Stimulated activated CD4-positive, alpha-beta T cell treated with anti-CD3 and anti-CD28 coated beads, Interleukin-1b, Interleukin-23, amount 100 ng/mL, for 24 hours (primary cell): ENCODE measurements at regions not wholly inside any gene's neighbourhood (a gene's known extent, or its start where the extent isn't known, plus 50 kb on each side); places are given as distances from the start of the nearest gene placed in this dataset.

ENCODE experiments used
- DNase-seq, 4 experiments: peaks; one replicate each; pipeline ENCODE4 v3.0.0-alpha.2; 2020; ENCODE audit warnings: low read depth in 4 of 4, low spot score in 1 of 4

DNA sequence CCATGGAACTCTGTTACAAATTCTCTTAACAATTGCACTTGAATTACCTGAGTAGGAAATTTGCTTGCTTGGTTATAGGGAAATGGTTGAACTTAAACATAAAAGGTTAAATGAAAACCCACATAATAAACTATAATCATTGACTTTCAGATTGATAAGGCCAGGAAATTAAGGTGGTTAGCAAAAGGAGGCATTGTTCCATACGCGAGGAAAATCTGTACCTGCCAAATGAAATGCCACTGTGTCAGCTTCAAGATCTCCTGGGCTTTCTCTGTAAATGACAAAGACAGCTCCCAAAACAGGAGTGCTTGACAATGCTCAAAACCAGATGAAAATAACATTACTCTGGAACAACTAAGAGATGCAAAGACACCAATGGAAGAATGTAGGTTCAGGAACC is 125.5 kb upstream of the KLF3 start:
- no peak for DNase-seq

DNA sequence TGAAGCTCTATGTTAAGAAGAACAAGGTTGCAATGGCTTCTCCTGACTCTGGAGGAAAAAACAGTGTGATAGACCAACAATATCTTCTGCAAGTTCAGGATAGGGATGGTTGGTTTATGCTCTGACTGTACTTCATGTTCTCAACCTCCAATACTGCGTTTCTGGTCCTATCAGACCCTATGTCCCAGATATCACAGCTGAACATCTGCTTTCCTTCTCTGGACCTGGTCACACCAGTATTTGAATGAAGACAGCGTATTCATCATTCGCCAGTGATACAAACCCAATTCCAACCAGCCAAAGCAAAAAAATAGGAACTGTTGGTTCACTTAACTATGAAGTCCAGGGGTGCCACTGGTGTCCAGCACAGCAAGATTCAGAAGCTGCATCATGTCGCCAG is 124.5 kb upstream of the KLF3 start:
- DNase-seq = no peak

DNA sequence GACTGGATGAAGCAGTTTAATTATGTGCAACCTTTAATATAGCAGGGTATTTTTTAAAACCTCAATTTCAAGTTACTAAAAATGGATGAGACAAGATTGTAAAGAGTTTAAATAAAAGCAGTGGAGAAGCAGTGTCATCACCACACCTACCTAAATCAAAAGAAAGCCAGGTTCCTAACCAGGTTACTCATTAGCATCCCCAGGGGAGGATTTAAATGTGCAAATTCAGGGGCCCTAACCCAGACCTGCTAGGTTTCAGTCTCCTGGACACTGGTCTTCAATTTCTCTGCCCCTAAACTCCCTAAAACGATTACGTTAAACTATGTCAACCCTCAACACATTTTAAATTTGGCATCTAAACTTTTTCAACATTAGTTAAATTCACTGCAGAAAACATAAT is 116.9 kb upstream of the KLF3 start:
- DNase-seq = no peak

DNA sequence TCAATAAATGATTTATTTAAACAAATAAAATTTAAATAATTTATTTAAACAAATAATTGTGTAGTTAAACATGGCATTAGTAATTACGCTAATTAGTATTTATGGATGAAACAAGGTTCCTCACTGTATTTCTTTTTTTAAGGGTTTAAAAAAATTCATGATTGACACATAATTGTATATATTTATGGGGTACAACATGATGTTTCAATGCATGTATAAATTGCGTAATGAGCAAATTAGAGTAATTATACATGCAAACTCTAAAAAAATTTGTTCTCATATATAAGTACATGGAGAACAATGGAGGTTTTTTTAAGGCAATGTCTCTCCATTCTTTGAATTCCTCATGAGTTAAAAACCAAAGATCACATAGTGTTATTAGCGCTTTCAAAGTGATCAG is 115.7 kb upstream of the KLF3 start:
- no peak for DNase-seq

DNA sequence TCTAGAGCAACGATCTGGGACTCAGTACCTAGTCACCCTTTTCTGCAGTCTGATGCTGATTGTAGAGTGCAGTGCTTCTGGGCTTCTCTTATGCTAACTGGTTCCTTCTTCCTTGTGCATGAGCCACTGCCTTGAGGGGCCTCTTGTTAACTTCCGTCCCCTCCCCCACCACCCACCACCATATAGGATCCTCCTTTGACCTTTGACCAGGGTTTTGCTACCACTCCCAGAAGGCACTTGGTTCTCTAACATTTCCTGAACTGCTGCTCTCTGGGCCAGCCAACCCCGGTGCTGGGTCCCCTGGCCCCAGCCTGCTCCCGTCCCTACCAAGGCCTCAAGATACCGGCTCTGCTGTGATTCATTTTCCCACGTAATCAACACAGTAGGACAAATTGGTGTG is 104.6 kb upstream of the KLF3 start:
- DNase-seq = no peak

DNA sequence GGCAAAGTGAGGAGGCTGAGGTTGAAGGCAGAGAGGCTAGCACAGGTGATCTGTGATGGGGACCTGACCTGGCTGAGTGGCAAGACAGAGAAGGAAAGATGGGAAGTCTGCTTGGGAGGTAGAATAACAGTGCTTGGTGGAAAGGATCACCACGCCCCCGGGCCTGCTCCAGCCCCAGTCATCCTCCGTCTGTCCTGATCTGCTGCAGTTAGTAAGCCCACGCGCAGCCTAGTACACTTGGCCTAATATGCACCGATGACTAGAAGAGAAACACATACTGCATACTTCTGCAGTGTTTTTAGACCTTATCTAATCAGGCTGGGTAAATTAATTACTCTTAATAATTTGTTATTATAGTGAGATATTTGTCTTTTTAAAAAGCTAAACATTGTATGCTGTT is 103.7 kb upstream of the KLF3 start:
- no peak for DNase-seq

DNA sequence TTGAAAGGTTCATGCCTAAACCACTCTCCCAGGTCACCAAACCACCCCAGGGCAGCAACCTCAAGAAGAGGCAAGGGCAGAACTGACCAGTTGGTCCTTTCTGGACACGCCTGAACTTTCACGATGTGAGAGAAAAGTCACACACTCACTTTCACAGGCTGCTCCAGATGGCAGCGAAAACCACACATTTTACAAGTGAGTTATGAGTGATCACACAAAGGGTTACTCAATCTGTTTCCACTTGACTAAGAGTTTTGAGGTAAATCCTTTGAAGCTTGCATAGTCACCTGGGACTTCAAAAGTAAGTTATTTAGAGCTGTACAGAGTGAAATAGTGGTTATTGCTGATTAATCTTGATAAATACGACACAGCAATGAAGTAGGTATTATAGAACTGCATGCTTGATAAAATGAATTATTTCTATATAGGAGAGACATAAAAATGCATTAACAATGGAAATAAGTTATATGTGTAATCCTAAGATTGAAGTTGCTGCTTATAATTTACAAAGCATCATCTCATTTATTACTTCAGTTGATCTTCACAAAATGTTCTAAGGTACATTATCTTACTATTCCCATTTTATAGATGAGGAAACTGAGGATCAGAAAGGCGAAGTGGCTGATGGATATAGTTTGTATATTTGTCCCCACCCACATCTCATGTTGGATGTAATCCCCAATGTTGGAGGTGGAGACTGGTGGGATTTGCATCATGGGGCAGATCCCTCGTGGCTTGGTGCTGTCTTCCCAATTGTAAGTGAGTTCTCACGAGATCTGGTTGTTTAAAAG is 103.0 kb upstream of the KLF3 start:
- DNase-seq = peak in 2 of 4 experiments; percentile 9 to 13

DNA sequence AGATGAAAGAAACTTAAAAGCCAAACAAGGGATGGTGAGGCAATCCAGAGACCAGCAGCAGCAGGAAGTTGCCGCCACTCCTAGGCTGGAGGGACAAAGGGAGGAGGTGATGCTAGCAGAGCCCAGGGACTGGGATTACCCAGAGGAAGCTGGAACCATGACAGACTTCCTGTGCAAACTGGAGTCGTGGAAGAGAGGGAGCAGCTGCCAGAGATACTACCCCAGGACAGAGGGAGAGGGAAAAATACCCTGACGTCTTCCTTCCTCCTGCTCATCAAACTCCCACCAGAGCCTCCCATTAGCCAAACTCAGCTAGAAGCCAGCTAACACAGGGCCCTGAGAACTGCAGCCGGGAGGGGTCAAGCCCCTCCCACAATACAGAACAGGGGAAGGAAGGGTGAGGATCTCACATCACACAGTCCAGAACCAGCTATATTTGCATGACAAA is 101.2 kb upstream of the KLF3 start:
- no peak for DNase-seq

DNA sequence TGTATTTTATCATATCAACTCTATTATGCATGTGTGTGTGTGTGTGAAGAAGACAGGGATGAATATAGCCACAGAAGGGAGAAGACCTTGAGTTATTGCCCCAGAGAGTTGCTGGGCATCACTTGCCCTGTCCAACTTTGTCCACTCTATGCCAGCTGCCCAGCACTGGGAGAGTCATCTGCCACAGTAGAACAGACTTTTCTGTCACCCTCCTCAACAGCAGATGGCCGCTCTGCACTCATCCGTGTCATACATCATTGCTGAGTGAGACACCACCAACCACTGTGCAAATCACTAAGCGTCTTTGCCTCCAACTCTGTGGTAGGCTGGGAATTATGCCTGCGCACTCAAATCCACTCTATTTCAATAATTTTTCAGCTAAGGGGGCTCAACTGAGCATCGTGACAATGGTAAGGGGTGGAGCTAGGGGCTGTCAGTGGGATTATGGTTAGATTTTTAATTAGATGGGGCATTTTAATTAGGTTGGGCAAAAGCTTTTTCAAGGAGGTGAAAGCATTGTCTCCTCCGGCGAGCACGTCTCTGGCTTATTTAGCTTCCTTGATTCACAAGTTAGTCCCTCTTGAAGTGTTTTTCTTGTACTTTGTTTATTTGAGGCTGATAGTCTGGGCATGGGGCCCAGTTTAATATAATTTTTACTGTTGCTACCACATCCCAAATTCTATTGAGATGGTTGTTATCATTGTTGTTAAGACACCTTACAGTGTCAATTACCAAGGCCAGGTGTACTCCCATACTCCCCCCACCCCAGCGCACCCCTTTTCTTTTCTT is 100.1 kb upstream of the KLF3 start:
- DNase-seq = no peak

DNA sequence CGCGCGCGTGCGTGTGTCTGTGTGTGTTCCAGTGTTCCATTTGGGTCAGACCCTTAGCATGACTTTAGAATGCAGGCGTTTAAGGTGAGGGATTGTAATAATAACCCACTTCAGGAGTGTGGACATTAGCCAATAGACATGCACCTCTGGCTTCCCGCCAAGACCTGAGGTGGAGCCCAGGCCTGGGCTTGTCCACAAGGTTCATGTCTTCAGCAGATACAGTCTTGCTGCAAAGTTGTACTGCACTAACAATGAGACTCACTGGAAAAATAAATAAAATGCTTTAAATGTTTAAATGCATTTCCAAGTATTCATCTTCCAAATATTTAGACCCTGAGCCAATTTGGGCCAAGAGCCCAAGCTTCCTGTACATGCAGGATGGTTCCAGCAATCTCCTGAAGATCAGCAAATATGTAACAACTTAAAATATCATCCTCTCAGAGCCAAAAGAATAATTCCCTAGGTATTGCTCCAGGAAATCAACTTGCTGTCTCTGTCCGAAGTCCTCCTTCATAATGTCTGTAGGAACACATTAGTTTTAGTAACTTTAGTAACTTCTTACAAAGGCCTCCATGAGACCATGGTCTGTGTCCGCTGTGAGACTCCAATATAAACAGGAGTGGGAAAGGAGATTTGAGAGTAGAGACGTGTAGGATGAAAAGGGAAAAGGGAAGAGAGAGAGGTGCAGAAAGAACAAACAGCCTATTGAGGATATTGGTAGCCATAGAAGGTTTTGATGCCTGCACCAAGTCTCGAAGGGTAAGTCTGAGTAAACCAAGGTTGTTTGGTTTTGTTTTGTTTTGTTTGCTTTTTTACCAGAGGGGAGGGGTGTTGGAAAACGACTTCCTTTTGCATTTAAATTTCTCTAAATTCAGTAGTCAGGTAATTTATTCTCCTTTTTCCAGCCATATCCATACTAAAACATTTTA is 98.5 kb upstream of the KLF3 start:
- no peak for DNase-seq

DNA sequence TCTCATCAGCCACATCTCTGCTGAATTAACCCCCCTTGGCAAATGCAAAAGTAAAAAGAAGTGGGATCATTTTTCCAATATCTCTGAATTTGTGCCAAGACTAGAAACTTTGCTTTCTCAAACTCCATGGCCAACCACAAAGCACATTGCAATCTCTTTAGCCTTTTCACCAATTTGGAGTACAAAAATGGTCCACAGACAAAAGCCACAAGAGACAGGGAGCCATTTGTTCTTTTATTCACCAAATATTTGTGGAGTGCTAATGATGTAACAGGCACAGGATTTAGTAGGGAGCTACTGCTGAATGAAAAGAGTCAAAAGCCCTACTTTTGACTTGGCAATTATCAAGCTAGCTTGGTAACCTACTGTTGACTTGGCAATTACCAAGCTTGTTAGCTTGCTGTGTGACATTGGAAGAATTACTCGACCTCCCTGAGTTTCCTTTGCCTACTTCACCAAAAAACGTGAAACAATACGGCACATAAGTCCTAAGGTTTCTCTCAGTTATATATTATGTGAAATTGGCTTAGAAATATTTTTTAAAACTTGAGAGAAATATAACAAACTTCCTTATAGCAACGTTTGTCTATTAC is 97.1 kb upstream of the KLF3 start:
- no peak for DNase-seq

DNA sequence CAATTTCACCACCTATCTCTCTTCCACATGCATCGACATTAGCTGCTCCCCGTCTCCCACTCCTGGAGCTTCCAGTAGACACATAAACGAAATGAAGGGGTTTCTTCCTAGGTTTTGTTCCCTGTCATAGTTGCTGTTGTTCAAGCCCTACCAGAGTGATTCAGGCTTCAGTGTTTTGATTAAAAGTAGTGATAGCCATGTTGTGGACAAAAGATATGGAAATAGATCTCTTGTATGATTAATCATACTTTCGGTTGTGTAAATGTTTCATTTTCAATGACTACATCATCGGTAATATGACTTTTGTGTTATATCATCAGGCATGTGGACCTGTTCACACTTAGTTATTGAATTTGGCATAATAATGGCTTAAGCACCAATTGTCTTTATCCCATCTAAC is 96.5 kb upstream of the KLF3 start:
- DNase-seq = no peak

DNA sequence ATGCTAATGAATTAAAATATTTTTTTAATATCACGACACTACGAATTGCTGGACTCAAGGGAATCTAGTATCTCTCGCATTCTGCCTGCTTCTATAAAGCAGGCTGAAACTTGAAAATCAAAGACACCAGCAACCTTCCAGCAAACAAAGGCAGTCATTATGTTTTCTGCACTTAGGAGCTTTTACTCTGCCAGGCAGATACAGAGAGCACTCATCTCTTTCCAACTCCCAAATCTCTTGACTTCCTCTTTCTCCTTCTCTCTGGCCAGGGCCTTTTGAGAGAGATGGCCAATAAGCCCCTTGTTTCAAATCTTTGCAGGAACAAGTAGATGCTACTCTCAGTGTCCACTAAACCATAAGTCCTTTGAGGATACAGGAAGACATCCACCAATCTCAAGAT is 95.2 kb upstream of the KLF3 start:
- no peak for DNase-seq

DNA sequence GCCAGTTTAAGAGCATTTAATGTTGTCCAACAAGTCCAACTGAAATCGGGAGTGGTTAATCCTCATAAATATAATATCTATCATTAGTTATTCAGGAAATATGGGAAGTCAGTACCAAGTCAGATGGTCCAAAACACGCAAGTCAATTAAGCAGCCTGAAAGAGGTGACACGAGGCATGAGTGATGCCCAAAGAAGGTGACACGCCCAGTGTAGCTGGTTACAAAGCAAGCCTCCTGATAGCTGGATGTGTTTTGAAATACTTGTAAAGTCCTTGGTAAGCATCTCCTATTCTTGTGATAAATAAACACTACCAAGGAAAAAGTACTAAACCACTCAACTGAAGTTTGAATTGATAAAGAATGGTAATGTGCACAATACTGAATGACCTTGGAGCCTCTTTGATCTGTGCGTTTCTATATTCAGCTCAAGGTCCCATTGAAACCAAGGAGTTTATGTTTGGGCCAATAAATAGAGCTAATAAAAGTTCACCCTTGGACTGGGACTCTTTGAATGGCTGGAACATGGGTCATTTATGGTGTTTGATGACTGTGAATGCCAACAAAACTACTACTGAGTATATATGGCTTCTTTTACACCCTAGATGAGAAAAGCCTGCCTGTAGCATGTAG is 93.2 kb upstream of the KLF3 start:
- no peak for DNase-seq

DNA sequence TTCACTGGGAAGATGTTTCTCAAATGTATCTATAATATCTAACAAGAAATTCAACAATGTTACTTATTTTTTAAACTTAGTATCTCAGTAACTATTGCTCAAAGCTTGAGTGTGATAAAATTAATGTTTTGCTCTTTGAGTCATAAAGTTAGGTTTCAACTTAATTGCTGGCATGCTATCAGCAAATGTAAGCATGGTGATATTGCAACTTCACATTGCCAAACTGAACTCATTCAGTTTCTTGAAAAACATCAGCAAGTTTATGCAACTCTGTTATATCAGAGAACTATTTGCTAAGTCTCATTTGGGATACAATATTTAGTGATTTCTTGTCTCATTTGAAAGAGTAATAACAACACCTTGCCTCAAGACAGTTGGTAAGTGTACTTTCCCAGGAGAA is 91.2 kb upstream of the KLF3 start:
- DNase-seq = no peak

DNA sequence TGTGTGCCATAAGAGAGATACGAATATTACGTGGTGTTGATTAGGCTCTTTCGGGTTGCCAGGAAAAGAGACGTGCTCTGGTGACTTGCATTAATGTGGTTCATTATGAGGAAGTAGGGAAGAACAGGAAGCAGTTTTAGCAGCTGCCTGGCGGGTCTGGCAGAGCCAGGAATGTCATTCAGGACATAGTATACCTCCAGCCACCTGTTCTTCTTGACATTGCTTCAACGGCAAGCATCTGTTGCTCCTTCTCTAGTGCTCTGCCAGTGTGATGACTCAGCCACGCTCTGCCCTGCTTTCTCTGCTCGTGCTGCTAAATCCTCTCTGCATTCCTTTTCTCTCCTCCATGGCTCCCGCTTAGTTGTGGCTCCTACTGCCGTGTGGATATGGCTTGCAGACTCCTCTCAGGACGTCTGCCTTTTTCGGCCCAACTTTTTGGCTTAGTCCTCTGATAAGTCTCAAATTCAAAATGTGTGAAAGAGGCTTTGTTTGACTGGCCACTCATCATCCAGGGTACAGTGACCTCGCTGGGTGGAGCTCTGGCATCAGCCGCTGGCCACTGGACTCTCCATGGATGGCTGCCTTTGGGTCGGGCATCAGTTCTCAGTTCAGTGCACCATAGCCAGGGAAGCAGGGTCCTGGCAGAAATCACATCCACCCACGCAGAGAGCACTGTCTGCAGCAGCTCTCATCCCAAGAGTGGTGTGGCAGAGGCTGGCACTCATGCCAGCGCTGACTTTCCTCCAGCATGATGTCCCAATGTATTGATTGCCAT is 89.3 kb upstream of the KLF3 start:
- DNase-seq = no peak

DNA sequence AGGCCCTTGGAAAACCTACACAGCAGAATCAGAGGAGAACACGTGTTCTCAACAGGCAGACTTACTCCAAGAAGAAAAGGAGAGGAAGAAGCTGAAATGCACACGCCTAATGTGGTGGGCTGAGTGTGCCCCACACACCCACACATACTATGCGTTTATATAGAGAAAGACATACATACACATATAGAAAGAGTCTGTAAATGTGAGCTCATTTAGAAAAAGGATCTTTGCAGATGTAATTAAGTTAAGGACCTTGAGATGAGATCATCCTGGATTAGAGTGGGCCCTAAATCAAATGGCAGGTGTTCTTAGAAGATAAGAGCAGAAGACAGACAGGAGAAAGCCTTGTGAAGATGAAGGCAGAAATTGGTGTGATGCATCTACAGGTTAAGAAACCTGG is 87.2 kb upstream of the KLF3 start:
- no peak for DNase-seq

DNA sequence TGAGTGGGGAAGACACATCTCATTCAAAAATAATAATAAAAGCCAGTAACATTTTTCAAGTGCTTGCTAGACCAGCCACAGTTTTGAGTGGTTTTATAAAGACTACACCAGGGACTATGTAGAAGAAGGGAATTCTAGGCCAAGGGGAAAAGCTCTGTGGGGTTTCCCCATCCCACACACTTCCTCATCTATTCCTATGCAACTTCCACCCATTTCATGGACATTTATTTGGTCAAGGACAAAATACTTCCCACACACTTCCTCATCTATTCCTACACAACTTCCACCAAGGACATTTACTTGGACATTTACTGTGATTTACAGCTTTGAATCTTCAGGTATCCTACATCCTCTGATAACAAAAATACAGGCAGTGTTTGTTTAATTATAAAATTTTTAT is 86.5 kb upstream of the KLF3 start:
- no peak for DNase-seq

DNA sequence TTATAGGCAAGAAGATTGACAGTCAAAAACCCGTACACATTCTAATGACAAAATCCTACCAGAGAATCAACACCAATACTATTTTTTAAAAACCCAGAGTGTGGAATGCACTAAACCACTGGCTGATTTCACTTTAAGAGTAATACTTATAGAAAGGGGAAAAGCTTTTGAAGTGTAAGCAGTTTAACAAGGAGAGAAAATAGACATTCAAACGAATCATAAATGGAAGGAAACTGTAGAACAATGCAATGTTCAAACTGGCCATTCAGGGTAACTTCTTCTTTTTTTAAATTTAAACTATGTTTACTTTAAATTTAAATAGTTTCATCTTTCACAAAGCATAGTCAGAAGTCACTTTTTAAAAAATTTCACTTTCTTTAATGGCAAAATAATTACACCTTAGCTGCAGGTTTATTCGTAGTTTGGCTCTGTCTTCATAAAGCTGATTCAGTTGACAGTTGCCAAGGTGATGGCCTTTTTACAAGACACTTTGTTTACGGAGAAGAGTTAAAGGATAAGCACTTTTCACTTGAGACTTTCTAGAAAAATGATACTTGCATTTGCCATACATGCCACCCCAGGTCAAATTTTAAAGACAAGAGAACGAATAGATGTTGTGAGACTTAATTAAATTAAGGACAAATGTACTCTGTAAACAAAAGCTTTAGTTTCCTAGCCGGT is 82.4 kb upstream of the KLF3 start:
- DNase-seq = no peak
